ENCODE measurements at regions not wholly inside any gene's neighbourhood (a gene's known extent, or its start where the extent isn't known, plus 50 kb on each side); places are given as distances from the start of the nearest gene placed in this dataset.

GRCh38 chr2:226558418-226558817, 241.2 kb downstream of the IRS1 start:
- DNase-seq (ENCODE audit: low read depth) = no peak
- no peak for TF ChIP-seq CTCF (IDR thresholded peaks at IDR 0.05; ENCODE audit: control insufficient read depth, extremely low read depth, insufficient read depth)
- no peak overlapping the region for H3K4me3 ChIP-seq (ENCODE audit: low read depth, low read length)

GRCh38 chr2:226556050-226556449, 243.6 kb downstream of the IRS1 start:
- H3K4me3 ChIP-seq (ENCODE audit: low read depth, low read length) = no peak overlapping the region
- DNase-seq (ENCODE audit: low read depth) = no peak
- no peak for TF ChIP-seq CTCF (IDR thresholded peaks at IDR 0.05; ENCODE audit: control insufficient read depth, extremely low read depth, insufficient read depth)

- TF ChIP-seq CTCF (IDR thresholded peaks at IDR 0.05; ENCODE audit: control insufficient read depth, extremely low read depth, insufficient read depth) = no peak
- no peak overlapping the region for H3K4me3 ChIP-seq (ENCODE audit: low read depth, low read length)
- no peak for DNase-seq (ENCODE audit: low read depth)
Observed at GRCh38 chr2:226554701-226555100, 244.9 kb downstream of the IRS1 start.

- no peak for DNase-seq (ENCODE audit: low read depth)
- TF ChIP-seq CTCF (IDR thresholded peaks at IDR 0.05; ENCODE audit: control insufficient read depth, extremely low read depth, insufficient read depth) = no peak
Observed at GRCh38 chr2:226553333-226553732, 246.3 kb downstream of the IRS1 start.

GRCh38 chr2:226552571-226553285, 246.9 kb downstream of the IRS1 start:
- no peak overlapping the region for H3K4me3 ChIP-seq (ENCODE audit: low read depth, low read length)
- no peak for TF ChIP-seq CTCF (IDR thresholded peaks at IDR 0.05; ENCODE audit: control insufficient read depth, extremely low read depth, insufficient read depth)
- DNase-seq (ENCODE audit: low read depth) = no peak

More at GRCh38 chr2:226553333-226553732, 246.3 kb downstream of the IRS1 start:
- H3K4me3 ChIP-seq (ENCODE audit: low read depth, low read length) = no peak overlapping the region

GRCh38 chr2:226551522-226552250, 247.9 kb downstream of the IRS1 start:
- H3K4me3 ChIP-seq (ENCODE audit: low read depth, low read length) = no peak overlapping the region
- no peak for DNase-seq (ENCODE audit: low read depth)
- TF ChIP-seq CTCF (IDR thresholded peaks at IDR 0.05; ENCODE audit: control insufficient read depth, extremely low read depth, insufficient read depth) = no peak

All from LNCaP clone FGC (cell line).